GM12865 (cell line): ENCODE measurements at regions not wholly inside any gene's neighbourhood (a gene's known extent, or its start where the extent isn't known, plus 50 kb on each side); places are given as distances from the start of the nearest gene placed in this dataset.

Experiments
- DNase-seq: peaks from one replicate; pipeline ENCODE4 v3.0.0; 2010; ENCODE audit warnings: low read depth
- H3K4me3 ChIP-seq: 2 replicates; pipeline ENCODE4 v1.5.1; 2011; ENCODE audit warnings: mild to moderate bottlenecking, low read depth, low read length, control low read depth
- TF ChIP-seq, protein P1 (sequence below): IDR thresholded peaks from 2 replicates; pipeline ENCODE4 v1.5.1; 2011; ENCODE audit warnings: low read length, control low read depth, low read depth, inconsistent platforms; ENCODE audit not compliant: insufficient read depth; ENCODE audit errors: missing control alignments

DNA sequence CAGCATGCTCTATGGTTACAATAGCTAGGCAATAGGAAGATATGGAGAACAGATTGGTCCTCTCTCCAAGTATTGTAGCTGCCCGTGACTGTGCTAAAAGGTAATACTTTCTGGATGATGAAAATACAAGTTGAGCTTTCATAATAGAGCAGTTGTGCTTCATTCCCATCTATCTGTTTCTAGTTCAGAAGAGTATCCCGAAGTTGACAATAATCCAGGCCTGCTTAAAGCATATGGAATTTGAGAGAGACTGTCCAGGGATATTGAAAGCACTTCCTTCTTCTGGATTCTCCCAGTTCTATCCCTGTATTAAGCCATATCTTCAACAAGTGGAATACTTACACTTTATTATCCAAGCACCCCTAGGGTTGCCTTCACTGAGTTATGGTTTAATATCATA, 350.4 kb downstream of the EFNA5 start:
- no peak for DNase-seq
- TF ChIP-seq, protein P1, sequence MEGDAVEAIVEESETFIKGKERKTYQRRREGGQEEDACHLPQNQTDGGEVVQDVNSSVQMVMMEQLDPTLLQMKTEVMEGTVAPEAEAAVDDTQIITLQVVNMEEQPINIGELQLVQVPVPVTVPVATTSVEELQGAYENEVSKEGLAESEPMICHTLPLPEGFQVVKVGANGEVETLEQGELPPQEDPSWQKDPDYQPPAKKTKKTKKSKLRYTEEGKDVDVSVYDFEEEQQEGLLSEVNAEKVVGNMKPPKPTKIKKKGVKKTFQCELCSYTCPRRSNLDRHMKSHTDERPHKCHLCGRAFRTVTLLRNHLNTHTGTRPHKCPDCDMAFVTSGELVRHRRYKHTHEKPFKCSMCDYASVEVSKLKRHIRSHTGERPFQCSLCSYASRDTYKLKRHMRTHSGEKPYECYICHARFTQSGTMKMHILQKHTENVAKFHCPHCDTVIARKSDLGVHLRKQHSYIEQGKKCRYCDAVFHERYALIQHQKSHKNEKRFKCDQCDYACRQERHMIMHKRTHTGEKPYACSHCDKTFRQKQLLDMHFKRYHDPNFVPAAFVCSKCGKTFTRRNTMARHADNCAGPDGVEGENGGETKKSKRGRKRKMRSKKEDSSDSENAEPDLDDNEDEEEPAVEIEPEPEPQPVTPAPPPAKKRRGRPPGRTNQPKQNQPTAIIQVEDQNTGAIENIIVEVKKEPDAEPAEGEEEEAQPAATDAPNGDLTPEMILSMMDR: no peak
- H3K4me3 ChIP-seq: no peak overlapping the region

GRCh38 chr5:107319901-107320300, 350.8 kb downstream of the EFNA5 start:
- no peak for DNase-seq
- H3K4me3 ChIP-seq: no peak overlapping the region
- TF ChIP-seq, protein P1: no peak

DNA sequence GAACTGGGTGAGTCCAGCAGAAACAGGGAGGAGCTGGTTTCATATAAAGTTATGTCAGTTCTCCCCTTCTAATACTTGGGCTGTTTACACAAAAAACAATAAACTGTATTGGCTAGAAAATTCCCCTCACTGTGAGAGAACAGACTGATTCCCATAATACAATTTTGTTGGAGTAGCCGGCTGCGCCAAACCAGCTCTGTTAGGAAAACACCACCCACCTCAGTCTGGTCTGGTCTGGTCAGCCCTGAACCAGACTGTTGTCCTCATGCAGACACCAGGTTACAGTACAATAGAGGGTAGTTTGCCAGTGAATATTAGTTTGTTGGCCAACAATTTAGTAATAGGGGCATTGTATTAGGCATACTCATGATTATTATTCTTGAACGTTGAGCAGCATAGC, 356.4 kb downstream of the EFNA5 start:
- TF ChIP-seq, protein P1: no peak
- DNase-seq: no peak
- no peak overlapping the region for H3K4me3 ChIP-seq

DNA sequence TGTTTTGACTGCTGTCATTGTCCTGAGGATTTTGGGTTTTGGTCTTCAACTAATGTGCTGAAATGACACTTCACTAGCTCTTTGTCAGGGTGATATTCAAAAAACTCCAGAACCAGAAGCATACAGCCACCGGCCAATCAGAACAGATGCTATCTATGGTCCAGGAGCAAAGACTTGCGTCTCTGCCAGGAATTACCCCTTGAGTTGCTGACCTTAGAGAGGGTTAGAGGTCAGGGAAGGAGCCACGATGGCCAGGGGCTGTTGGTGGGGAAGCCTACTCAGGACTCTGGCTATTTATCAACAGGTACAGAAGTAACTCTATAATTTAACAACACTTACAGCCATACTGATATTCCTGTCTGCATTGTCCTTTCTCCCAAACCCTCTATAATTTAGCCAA, 356.8 kb downstream of the EFNA5 start:
- TF ChIP-seq, protein P1: no peak
- no peak for DNase-seq
- H3K4me3 ChIP-seq: no peak overlapping the region

GRCh38 chr5:107313098-107313497, 357.6 kb downstream of the EFNA5 start:
- H3K4me3 ChIP-seq: no peak overlapping the region
- DNase-seq: no peak
- TF ChIP-seq, protein P1: no peak

- TF ChIP-seq, protein P1: no peak
- no peak for DNase-seq
Observed at GRCh38 chr5:107310181-107310580, 360.6 kb downstream of the EFNA5 start.

DNA sequence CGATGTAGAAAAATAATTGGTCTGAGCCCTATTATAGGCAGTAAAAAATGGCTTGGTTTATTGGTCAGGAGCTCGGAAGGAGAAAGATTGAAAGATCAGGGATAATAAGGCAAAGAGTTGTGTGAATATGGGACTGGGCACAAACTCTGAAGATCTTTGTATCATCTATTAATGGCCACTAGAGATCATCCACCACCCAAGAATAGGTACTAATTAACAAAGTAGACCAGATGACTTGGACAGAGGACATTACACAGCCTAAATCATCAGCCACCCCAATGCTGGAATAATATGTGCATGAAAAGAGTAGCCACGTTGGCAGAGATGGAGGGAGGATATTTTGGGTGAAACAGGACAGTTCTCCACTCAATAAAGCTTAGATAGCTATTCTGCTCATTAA, 364.1 kb downstream of the EFNA5 start:
- H3K4me3 ChIP-seq: no peak overlapping the region
- DNase-seq: peak; percentile 14
- TF ChIP-seq, protein P1: no peak

More at GRCh38 chr5:107310181-107310580, 360.6 kb downstream of the EFNA5 start:
- no peak overlapping the region for H3K4me3 ChIP-seq
